Activated CD8-positive, alpha-beta T cell treated with anti-CD3 and anti-CD28 coated beads for 36 hours (primary cell): ENCODE measurements at regions not wholly inside any gene's neighbourhood (a gene's known extent, or its start where the extent isn't known, plus 50 kb on each side); places are given as distances from the start of the nearest gene placed in this dataset.

Experiments used
- ATAC-seq: fragments of 200-7000 bp; cut with Tn5 transposase; one replicate; pipeline ENCODE4 v1.10.0; 2021; ENCODE audit warnings: mild to moderate bottlenecking, moderate library complexity
- CTCF ChIA-PET: fragments of 350-600 bp; sonication (Branson Sonifier 250); formaldehyde crosslinking; loops from one replicate; lab custom pipeline; 2021; ENCODE audit warnings: antibody characterized with exemption; lab: Charles Lee
- POLR2A ChIA-PET: fragments of 350-600 bp; sonication (Branson Sonifier 250); formaldehyde crosslinking; loops from one replicate; lab custom pipeline; 2021; ENCODE audit warnings: antibody characterized with exemption; lab: Charles Lee
- DNase-seq: peaks from one replicate; pipeline ENCODE4 v3.0.0-alpha.2; 2020
- H3K27ac Mint-ChIP-seq: one replicate; pipeline ENCODE4 v1.8.0; 2021; ENCODE audit warnings: mild to moderate bottlenecking, mixed read lengths
- H3K27me3 Mint-ChIP-seq: one replicate; pipeline ENCODE4 v1.8.0; 2021; ENCODE audit warnings: mixed read lengths
- H3K36me3 Mint-ChIP-seq: one replicate; pipeline ENCODE4 v1.8.0; 2021; ENCODE audit warnings: low read depth, mixed read lengths
- H3K4me1 Mint-ChIP-seq: one replicate; pipeline ENCODE4 v1.8.0; 2021; ENCODE audit warnings: low read depth, mixed read lengths
- H3K4me3 Mint-ChIP-seq: one replicate; pipeline ENCODE4 v1.8.0; 2021; ENCODE audit warnings: mild to moderate bottlenecking, moderate library complexity, mixed read lengths
- H3K9me3 Mint-ChIP-seq: one replicate; pipeline ENCODE4 v1.8.0; 2021; ENCODE audit warnings: mixed read lengths
- CTCF ChIP-seq: fragments of 200-600 bp; IDR thresholded peaks from one replicate; pipeline ENCODE4 v1.8.0; 2022; ENCODE audit warnings: antibody characterized with exemption, mild to moderate bottlenecking
- intact Hi-C: fragments of 100-400 bp; cut with micrococcal nuclease; formaldehyde crosslinking; loops from one replicate; pipeline ENCODE4 v1.10.0; 2022

GRCh38 chr18:66328296-66328878 lies 275.5 kb downstream of the CDH19 start:
- Mint-ChIP-seq H3K4me1 (no peaks in the 10 kb centered on the region), H3K4me3 (no peak overlapping the region), H3K27me3 (no peaks in the 10 kb centered on the region), H3K9me3 (peaks cover 4% of the 10 kb centered on the region), H3K36me3 (no peaks in the 10 kb centered on the region), H3K27ac (no peak overlapping the region)
- intact Hi-C loops: no loop called here
- no peak for TF ChIP-seq CTCF
- no peak for DNase-seq
- ATAC-seq: no peak
- ChIA-PET POLR2A (no interaction called here), CTCF (no interaction called here)

- no peak overlapping the region for H3K27ac Mint-ChIP-seq
- no peaks in the 10 kb centered on the region for H3K4me1 Mint-ChIP-seq
- TF ChIP-seq CTCF: no peak
- no peaks in the 10 kb centered on the region for H3K27me3 Mint-ChIP-seq
- no peaks in the 10 kb centered on the region for H3K36me3 Mint-ChIP-seq
- no peak for DNase-seq
- ChIA-PET CTCF (no interaction called here), POLR2A (no interaction called here)
- ATAC-seq: no peak
- peaks cover 4% of the 10 kb centered on the region for H3K9me3 Mint-ChIP-seq
- no peak overlapping the region for H3K4me3 Mint-ChIP-seq
- intact Hi-C loops: no loop called here
Measured at GRCh38 chr18:66325251-66325650, 278.6 kb downstream of the CDH19 start.

- POLR2A ChIA-PET: no interaction called here
- no peak for TF ChIP-seq CTCF
- peaks cover 4% of the 10 kb centered on the region for H3K9me3 Mint-ChIP-seq
- no peaks in the 10 kb centered on the region for H3K36me3 Mint-ChIP-seq
- intact Hi-C loops: no loop called here
- DNase-seq: no peak
- H3K4me3 Mint-ChIP-seq: no peak overlapping the region
- CTCF ChIA-PET: no interaction called here
- no peak for ATAC-seq
- no peaks in the 10 kb centered on the region for H3K4me1 Mint-ChIP-seq
- H3K27me3 Mint-ChIP-seq: no peaks in the 10 kb centered on the region
- no peak overlapping the region for H3K27ac Mint-ChIP-seq
Measured at GRCh38 chr18:66324616-66325015, 279.3 kb downstream of the CDH19 start.

GRCh38 chr18:66317243-66318090 lies 286.4 kb downstream of the CDH19 start:
- no peaks in the 10 kb centered on the region for H3K9me3 Mint-ChIP-seq
- ATAC-seq: no peak
- H3K36me3 Mint-ChIP-seq: no peaks in the 10 kb centered on the region
- DNase-seq: no peak
- no peaks in the 10 kb centered on the region for H3K27me3 Mint-ChIP-seq
- intact Hi-C loops: no loop called here
- no peak overlapping the region for H3K4me3 Mint-ChIP-seq
- H3K4me1 Mint-ChIP-seq: no peaks in the 10 kb centered on the region
- POLR2A ChIA-PET: no interaction called here
- TF ChIP-seq CTCF: no peak
- H3K27ac Mint-ChIP-seq: no peak overlapping the region
- CTCF ChIA-PET: no interaction called here

- H3K4me3 Mint-ChIP-seq: no peak overlapping the region
- H3K36me3 Mint-ChIP-seq: no peaks in the 10 kb centered on the region
- intact Hi-C loops: no loop called here
- ChIA-PET POLR2A (no interaction called here), CTCF (no interaction called here)
- no peak for TF ChIP-seq CTCF
- H3K27ac Mint-ChIP-seq: no peak overlapping the region
- DNase-seq: no peak
- no peaks in the 10 kb centered on the region for H3K9me3 Mint-ChIP-seq
- no peaks in the 10 kb centered on the region for H3K27me3 Mint-ChIP-seq
- no peak for ATAC-seq
- no peaks in the 10 kb centered on the region for H3K4me1 Mint-ChIP-seq
Measured at GRCh38 chr18:66316701-66317100, 287.2 kb downstream of the CDH19 start.
